HG02981 (cell line): ENCODE measurements at regions not wholly inside any gene's neighbourhood (a gene's known extent, or its start where the extent isn't known, plus 50 kb on each side); places are given as distances from the start of the nearest gene placed in this dataset.

ENCODE experiments used
- ATAC-seq: cut with Tn5 transposase; IDR thresholded peaks from one replicate; pipeline ENCODE4 v1.9.1; 2021; ENCODE audit warnings: mild to moderate bottlenecking, moderate library complexity; ENCODE audit not compliant: unreplicated experiment

DNA sequence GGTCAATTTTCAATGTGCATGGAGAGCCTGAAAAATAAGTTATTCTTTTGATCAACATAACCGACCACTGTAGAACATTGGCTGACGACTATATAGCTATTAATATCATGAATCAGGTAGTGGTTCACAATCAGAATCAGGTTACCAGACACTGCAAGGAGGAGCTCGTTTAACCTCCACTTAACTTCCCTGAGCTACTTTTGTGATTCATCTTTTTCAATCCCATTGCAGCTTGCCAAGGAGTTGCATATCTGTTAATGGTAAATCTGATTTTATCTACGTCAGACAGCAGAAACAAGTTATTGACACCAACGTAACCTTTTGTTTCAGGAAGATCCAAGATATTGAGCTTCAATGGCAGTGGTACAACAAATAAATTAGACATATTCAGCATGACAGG is 2263.8 kb upstream of the ACO1 start:
- ATAC-seq, result no peak

DNA sequence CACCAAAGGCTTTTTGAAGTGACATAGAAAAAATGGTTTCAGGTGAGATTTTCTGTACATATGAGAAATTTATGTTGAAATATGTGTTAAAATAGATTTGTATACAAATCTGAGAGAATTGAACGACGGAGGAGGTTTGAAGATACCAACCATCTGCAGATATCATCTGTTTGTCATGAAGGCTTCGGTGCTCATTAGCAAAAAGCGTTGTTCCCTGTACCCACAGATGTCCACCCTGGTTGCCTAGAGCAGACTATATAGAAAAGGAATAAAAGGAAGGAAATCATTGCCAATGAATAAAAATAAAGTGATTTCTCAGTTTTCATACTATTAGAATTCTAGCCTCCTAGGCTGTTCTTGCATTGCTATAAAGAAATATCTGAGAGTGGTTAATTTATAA is 2262.8 kb upstream of the ACO1 start:
- no peak for ATAC-seq

DNA sequence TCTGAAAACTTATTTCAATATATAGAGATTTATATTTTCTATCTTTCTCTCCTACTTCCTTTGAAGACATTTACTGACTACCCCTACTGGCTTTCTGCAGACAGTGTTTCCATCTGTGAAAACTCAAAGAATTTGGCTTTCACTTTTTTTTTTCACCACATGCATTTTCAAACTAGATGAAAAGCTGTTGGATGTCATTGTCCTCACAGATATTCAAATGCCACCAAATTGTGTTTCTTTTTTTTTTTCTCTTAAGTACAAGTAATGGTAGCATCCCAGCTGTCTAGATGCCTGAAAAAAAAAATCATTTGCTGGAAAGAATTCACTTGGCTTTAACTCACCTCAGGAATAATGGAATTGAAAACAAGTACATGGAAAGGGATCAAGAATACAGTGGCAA is 2258.6 kb upstream of the ACO1 start:
- no peak for ATAC-seq

GRCh38 chr9:30127371-30127770 is 2257.1 kb upstream of the ACO1 start:
- ATAC-seq, result no peak

- no peak for ATAC-seq
These were observed 2244.0 kb upstream of the ACO1 start for GRCh38 chr9:30140407-30140806.

DNA sequence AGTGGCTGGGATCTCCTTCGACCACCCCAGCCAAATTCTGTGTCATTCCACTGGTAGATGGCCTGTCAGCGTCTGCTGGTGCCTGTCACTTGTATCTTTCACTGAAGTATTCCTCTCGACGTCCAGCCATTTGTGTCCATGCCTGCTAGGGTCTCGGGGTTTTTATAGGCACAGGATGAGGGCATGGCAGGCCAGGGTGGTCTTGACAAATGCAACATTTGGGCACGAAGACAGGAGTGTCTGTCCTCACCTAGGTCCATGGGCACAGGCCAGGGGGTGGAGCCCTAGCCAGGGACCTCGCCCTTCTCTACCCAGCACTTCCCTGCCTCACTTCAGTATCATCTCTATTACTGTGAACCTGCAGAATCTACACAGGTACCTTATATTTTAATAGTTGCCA is 2223.9 kb upstream of the ACO1 start:
- no peak for ATAC-seq

DNA sequence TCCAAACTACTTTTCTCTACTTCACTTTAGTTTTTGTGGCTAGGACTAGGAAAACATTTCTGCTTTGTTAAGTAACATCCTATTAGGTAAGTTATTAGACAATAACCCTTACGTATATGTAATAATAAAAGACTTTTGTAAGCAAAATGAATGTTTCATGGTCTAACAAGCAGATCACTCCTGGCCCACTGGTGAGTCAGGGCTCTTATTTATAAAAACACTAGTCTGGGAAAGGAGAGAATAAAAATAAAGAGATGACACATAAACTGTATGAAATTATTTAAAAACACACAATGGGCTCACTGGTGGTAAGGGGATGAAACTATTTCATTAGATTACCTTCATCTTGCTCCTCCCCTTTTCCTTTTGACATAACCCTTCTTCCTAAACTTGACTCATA is 2212.2 kb upstream of the ACO1 start:
- no peak for ATAC-seq

- ATAC-seq, result no peak
These were observed 2205.8 kb upstream of the ACO1 start for GRCh38 chr9:30178610-30179009.

DNA sequence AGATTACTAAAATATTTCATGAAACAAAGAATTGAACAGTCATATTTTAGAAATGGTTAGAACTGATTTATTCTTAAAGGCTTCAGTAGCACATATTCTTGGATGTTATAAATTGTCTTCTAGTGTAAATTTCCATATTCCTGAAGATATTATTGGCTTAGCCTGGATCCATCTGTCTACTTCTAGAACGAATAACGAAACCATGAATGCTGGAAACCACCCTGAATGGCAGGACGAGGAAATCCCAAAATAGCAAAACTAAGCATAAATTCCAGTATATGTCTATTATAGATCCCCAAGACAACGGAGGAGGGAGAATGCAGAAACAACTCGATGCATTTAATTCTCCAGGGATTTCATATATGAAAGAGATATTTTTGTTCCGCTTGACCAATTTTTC is 2191.0 kb upstream of the ACO1 start:
- ATAC-seq, result no peak

DNA sequence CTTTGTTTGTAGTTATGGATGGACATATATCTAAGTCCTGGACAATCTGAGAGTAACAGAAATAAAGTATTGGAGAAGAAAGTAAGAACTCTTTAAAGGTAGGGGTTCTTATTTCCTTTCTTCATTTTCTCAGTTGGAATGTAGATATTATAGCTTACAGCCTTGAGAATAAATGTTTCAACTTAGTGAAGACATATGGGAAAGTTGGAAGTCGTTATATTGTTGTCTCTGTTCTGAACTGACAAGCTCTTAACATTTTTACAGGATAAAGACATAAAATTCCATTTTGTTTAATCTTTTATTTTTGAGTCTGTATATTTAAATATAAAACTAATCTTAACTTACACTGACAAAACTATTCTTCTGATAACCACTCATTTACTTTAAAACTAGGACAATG is 2187.5 kb upstream of the ACO1 start:
- no peak for ATAC-seq

DNA sequence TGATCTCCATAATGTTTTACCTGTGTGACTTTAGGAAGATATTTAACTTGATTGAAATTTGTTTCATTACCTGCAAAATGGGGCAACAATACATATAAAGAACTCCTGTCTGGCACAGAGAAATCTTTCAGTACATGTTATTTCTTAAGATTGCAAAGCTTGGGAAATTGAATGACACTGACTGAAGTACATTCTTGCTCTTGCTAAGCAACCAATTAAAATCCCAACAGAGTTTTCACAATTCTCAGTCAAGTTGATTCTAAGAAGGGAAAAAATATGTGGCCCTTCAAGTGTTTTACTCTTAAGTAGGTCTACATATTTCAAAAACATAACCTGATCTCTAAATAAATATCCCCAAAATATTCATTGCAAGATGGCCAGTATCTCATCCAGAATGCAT is 2187.0 kb upstream of the ACO1 start:
- no peak for ATAC-seq

DNA sequence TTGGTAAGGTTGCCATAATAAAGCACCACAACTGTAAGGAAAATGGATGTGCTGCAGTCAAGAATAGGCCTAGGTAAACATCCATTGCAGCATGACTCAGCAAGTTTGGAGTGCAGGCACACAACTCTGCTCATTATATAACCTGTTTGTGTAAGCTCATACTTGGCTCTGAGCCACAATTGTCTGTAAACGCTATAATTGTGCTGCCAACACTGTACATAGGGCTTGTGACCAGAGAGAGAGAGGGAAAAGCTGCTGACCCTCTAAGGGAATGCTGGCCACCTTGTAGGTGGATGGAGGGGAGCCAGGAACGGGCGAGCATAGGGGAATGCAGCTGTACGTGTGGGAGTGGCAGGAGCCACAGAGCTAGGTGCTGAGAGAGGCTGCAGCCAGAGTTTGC is 2186.5 kb upstream of the ACO1 start:
- ATAC-seq, result no peak

DNA sequence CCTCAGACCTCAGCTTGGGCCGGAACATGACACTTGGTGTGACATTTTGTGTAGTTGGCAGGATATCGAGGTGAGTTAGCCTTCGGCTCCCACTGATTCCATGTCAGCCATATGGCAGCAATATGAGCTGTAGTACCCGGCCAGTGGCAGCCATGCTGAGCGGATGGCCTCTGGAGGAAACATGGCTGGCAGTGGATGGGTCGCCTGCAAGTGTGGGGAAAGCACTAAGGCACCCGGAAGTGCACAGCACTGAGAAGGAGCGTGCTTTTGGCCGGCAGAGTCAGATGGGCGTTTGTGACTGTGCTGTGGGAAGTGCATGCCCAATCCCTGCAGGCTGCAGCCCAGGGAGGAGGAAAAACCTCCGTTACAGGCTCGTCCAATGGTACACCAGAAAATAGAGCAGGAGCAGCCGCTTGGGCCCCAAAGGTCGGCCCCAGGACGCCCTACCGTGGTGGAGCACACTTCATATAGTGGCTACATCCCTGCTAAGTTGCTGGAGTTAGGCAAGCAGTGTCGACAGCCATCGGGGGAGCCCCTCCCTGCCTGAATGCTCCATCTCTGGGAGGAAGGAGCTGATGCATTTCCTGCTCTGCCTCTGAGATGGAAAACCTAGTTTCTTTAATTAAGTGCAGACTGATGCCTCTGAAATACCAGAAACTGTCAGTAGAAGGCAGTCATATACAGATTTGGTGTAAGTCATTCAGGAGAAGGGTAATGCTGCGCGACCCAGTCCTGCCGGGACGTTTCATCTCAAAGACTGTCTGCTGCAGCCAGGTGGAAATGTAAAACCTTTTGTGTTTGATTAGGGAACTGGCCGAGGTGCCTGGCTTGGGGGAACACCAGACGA is 2185.8 kb upstream of the ACO1 start:
- no peak for ATAC-seq

DNA sequence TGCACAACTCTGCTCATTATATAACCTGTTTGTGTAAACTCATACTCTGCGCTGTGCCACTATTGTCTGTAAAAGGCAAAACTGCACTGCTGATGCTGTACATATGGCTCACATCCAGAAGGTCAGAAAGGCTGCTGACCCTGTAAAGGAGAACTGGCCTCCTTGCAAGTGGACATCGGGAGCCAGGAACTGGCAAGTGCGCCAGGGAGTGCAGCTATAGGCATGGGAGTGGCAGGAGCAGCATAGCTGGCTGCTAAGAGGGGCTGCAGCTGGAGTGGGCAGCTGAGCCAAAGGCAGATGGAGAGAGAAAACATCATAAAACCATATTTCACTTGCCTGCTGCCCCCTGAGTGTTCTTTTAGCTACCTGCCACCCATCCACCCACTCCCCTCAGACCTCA is 2183.4 kb upstream of the ACO1 start:
- ATAC-seq, result no peak

DNA sequence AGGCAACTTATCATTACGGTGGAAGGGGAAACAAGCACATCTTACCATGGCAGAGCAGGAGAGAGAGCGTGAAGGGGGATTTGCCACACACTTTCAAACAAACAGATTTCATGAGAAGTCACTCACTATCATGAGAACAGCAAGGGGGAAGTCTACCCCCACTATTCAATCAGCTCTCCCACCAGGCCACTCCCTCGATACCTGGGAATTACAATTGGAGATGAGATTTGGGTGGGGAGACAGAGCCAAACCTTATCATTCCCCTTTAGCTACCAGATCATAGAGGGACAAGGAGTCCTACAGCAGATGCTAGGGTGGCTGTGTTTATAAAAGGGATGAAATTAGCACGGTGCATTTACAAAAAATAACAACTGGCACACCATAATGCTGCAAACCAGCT is 2149.4 kb upstream of the ACO1 start:
- ATAC-seq, result no peak

DNA sequence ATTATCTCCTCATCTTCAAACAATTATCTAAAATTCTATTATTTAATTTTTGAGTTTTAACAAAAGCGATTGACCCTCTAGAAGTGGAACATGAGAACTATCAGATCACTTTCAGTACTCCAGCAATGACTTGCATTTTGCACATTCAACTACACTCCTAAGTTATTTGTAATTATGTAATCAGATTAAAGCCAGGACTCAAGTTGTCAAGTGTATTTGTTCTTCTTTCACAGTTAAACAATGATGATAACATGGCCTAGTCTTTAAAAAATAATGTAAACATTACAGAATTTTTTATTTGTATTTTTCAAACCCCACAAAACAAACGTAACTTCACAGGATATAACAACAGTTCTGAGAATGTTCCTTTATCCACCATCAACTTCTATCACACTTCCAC is 2148.9 kb upstream of the ACO1 start:
- ATAC-seq, result no peak

- ATAC-seq, result no peak
These were observed 2144.6 kb upstream of the ACO1 start for GRCh38 chr9:30239878-30240277.

- ATAC-seq, result no peak
These were observed 2141.0 kb upstream of the ACO1 start for GRCh38 chr9:30243467-30243866.

- ATAC-seq, result no peak
These were observed 2139.6 kb upstream of the ACO1 start for GRCh38 chr9:30244877-30245276.

- ATAC-seq, result no peak
These were observed 2133.6 kb upstream of the ACO1 start for GRCh38 chr9:30250872-30251271.

- ATAC-seq, result no peak
These were observed 2126.3 kb upstream of the ACO1 start for GRCh38 chr9:30258094-30258493.

DNA sequence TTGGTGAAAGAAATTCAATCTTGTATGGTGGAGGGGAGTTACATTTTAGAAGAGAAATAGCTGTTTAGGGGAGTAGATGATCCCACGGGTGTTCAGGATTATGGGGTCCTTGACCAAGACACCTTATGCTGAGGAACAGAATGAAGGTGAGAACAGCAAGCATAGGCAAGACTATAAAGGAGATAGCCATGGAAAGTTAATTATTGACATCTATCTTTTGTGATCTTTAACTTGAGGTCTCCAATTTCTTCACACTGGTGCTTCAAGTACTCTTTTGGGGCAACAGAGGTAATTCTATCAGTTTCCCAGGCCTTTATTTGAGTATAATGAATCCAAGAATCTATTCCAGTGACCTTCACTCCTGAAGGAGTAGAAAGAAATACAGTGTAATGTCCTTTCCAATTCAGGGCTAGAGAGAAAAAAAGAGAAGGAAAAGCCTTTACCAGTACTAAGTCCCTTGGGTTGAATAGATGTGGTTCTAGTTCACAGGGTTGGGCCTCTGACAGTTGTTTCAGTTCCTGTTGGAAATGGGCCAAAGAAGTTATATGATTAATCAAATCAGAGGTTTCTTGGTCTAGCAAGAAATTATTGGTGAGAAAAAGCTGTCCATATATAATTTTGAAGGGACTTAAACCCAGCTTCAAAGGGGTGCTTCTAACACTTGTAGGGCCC is 2104.1 kb upstream of the ACO1 start:
- peak; percentile 86 for ATAC-seq

DNA sequence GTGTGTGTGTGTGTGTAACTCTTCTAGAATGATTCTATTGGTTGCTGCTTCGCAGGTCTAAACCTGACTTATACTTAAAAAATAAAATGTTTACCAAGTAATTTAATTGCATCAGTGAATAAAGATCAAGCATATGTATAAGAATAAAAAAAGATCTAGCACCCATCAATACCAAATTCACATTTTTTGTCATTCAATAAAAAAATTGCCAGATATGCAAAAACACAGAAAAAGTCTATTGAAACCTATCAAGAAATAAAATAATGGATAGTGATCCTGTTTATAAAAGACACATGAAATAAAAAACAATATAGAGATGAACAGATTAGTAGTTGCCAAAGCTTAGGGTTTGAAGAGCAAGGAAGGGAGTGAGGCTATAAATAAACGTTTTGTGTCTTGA is 2095.0 kb upstream of the ACO1 start:
- no peak for ATAC-seq
